Keratinocyte (primary cell): ENCODE measurements at regions not wholly inside any gene's neighbourhood (a gene's known extent, or its start where the extent isn't known, plus 50 kb on each side); places are given as distances from the start of the nearest gene placed in this dataset.

Experiments used
- CTCF ChIP-seq, 3 experiments: IDR thresholded peaks in 1 of 3; conservative IDR thresholded peaks in 1 of 3; optimal IDR thresholded peaks in 1 of 3; 2 replicates in 2 of 3; 3 replicates in 1 of 3; pipeline versions ENCODE3 to v1.5.1; 2011; ENCODE audit warnings: low read length in 3 of 3, mild to moderate bottlenecking in 3 of 3, moderate library complexity in 2 of 3, control low read depth in 1 of 3, inconsistent platforms in 1 of 3; ENCODE audit not compliant: insufficient read depth in 2 of 3; ENCODE audit errors: extremely low read depth in 1 of 3
- EZH2 ChIP-seq: IDR thresholded peaks from one replicate; pipeline ENCODE4 v1.6.1; 2012; ENCODE audit warnings: inconsistent platforms, mild to moderate bottlenecking, low read length, moderate library complexity

- TF ChIP-seq CTCF (optimal IDR thresholded peaks at IDR 0.05 in 1 of 3, IDR thresholded peaks at IDR 0.05 in 1 of 3, conservative IDR thresholded peaks at IDR 0.05 in 1 of 3; ENCODE audit: extremely low read depth in 1 of 3, insufficient read depth in 2 of 3, low read length in 3 of 3): no peak
- TF ChIP-seq EZH2: no peak
These were observed 416.8 kb upstream of the DSEL start for GRCh38 chr18:67933271-67933670.
